GM12891 (cell line): ENCODE measurements at regions not wholly inside any gene's neighbourhood (a gene's known extent, or its start where the extent isn't known, plus 50 kb on each side); places are given as distances from the start of the nearest gene placed in this dataset.

Source experiments
- POLR2A ChIP-seq: IDR thresholded peaks from 2 replicates; pipeline ENCODE4 v1.6.1; 2011; ENCODE audit warnings: low read depth, low read length, control low read depth
- POLR2AphosphoS5 ChIP-seq: IDR thresholded peaks from 2 replicates; pipeline ENCODE4 v1.6.1; 2011; ENCODE audit warnings: low read depth, low read length, control low read depth
- TAF1 ChIP-seq: IDR thresholded peaks from 2 replicates; pipeline ENCODE4 v1.6.1; 2011; ENCODE audit warnings: low read depth, low read length, control low read depth

DNA sequence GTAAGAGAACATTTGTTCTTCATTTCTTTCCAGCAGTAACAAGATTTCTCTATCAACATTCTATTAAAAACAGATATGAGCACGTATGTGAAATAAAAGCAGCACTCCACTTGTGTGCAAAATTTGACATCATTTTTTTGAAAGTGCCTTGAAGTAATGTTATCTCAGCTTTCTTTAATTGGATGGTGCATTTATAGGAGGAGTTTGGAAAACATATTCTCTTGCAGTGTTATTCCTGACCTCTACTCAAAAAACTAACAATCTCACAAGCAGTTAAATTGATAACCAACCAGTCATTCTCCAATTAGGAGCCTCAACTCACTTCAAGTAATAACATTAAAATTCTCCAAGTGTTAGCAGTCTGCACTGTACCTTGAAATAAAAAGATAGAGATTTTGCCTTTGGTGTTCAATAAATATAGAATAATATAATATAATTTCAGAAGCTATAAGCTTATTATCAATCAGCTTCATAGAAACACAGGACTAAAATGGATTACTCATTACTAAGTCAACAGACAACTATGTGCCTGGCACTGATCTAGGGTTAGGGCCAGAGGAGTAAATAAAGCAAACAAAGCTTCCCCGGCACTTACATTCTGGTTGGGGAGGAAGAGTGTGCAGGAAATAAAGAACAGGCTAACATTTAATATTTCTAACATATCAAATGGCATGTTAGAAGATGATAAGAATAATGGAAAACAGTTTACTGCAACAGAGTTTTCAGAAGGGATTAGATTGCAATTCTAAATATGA is 149.0 kb upstream of the SGK1 start:
- TF ChIP-seq POLR2AphosphoS5, result no peak
- no peak for TF ChIP-seq TAF1
- no peak for TF ChIP-seq POLR2A
